PC-9 (cell line): ENCODE measurements at regions not wholly inside any gene's neighbourhood (a gene's known extent, or its start where the extent isn't known, plus 50 kb on each side); places are given as distances from the start of the nearest gene placed in this dataset.

Experiments
- EZH2 ChIP-seq: fragments of 200-600 bp; sonication (generic); IDR thresholded peaks from 2 replicates; pipeline ENCODE4 v1.8.0; 2017; ENCODE audit warnings: antibody characterized with exemption, low read depth
- TF ChIP-seq, protein P1 (sequence below): fragments of 200-600 bp; sonication (generic); conservative IDR thresholded peaks from 2 replicates; pipeline ENCODE4 v1.6.1; 2017; ENCODE audit warnings: mixed run types, antibody characterized with exemption, mild to moderate bottlenecking, moderate library complexity

DNA sequence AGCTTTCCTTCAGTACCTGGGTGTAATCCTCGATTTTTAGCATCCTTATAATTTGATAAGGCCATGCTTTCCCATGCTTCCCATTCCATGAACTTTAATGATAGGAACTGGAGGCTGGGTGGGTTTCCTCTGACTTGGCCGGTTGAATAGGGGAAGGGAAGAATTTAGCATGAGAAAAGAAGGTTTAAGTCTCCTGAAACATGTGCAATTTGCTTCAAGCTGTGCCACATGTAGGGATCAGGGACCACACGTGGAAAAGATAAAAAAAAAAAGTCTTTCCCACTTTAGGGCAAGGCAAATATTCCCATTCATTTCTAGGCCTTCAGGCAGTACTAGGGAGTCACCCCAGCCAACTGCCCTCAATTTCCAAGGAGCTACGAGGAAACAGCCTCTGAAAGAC lies 900.3 kb downstream of the DSC3 start:
- TF ChIP-seq, protein P1, sequence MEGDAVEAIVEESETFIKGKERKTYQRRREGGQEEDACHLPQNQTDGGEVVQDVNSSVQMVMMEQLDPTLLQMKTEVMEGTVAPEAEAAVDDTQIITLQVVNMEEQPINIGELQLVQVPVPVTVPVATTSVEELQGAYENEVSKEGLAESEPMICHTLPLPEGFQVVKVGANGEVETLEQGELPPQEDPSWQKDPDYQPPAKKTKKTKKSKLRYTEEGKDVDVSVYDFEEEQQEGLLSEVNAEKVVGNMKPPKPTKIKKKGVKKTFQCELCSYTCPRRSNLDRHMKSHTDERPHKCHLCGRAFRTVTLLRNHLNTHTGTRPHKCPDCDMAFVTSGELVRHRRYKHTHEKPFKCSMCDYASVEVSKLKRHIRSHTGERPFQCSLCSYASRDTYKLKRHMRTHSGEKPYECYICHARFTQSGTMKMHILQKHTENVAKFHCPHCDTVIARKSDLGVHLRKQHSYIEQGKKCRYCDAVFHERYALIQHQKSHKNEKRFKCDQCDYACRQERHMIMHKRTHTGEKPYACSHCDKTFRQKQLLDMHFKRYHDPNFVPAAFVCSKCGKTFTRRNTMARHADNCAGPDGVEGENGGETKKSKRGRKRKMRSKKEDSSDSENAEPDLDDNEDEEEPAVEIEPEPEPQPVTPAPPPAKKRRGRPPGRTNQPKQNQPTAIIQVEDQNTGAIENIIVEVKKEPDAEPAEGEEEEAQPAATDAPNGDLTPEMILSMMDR: no peak
- no peak for TF ChIP-seq EZH2
